IMR-90 (cell line): ENCODE measurements at regions not wholly inside any gene's neighbourhood (a gene's known extent, or its start where the extent isn't known, plus 50 kb on each side); places are given as distances from the start of the nearest gene placed in this dataset.

ENCODE experiments used
- ATAC-seq: fragments of 200-7000 bp; cut with Tn5 transposase; 2 replicates; pipeline ENCODE4 v1.9.1; 2020; ENCODE audit warnings: low read depth, mild to moderate bottlenecking, moderate library complexity
- BruUV-seq: library from RNA; stranded (reverse); fragments of 400-500 nt; replicated peaks from 2 replicates; lab custom pipeline; 2021; lab: Mats Ljungman, UMichigan
- CTCF ChIA-PET: fragments of 300-600 bp; formaldehyde crosslinking; extraction: SDS; loops from one replicate; lab custom pipeline; 2021; ENCODE audit warnings: antibody characterized with exemption; lab: Yijun Ruan, JAX
- POLR2A ChIA-PET: fragments of 300-600 bp; sonication (Branson Sonifier 250); formaldehyde crosslinking; loops from one replicate; lab custom pipeline; 2022; ENCODE audit warnings: antibody characterized with exemption; ENCODE audit not compliant: unreplicated experiment; lab: Charles Lee
- DNase-seq: peaks from one replicate; pipeline ENCODE4 v3.0.0; 2013
- H2AFZ ChIP-seq: replicated peaks from 2 replicates; pipeline ENCODE3; 2013; ENCODE audit warnings: low read length, mild to moderate bottlenecking; ENCODE audit not compliant: poor library complexity
- H2AK5ac ChIP-seq: 2 replicates; pipeline ENCODE4 v1.6.1; 2013; ENCODE audit warnings: low read depth, low read length, inconsistent platforms
- H2AK9ac ChIP-seq: replicated peaks from 2 replicates; pipeline ENCODE3; 2013; ENCODE audit warnings: mild to moderate bottlenecking, low read depth, low read length, moderate library complexity; ENCODE audit not compliant: poor library complexity
- H2BK120ac ChIP-seq: 2 replicates; pipeline ENCODE4 v1.6.1; 2013; ENCODE audit warnings: low read depth, low read length, inconsistent platforms
- H2BK15ac ChIP-seq: 3 replicates; pipeline ENCODE4 v1.6.1; 2013; ENCODE audit warnings: low read depth, low read length, inconsistent platforms
- H2BK20ac ChIP-seq: 2 replicates; pipeline ENCODE4 v1.6.1; 2013; ENCODE audit warnings: low read depth, mild to moderate bottlenecking, inconsistent platforms, low read length, moderate library complexity
- H2BK5ac ChIP-seq: 2 replicates; pipeline ENCODE4 v1.6.1; 2013; ENCODE audit warnings: mild to moderate bottlenecking, low read depth, low read length, inconsistent platforms; ENCODE audit not compliant: poor library complexity, severe bottlenecking
- H3K14ac ChIP-seq: replicated peaks from 2 replicates; pipeline ENCODE4 v1.6.1; 2013; ENCODE audit warnings: low read depth, low read length, inconsistent platforms
- H3K18ac ChIP-seq: 2 replicates; pipeline ENCODE4 v1.6.1; 2013; ENCODE audit warnings: low read depth, low read length, control low read depth
- H3K23ac ChIP-seq: 2 replicates; pipeline ENCODE4 v1.6.1; 2013; ENCODE audit warnings: low read depth, low read length, inconsistent platforms
- H3K27ac ChIP-seq: 2 replicates; pipeline ENCODE4 v1.5.1; 2013; ENCODE audit warnings: mild to moderate bottlenecking, control low read depth, low read length; ENCODE audit not compliant: insufficient read depth
- H3K27me3 ChIP-seq: 2 replicates; pipeline ENCODE4 v1.6.1; 2013; ENCODE audit warnings: low read length; ENCODE audit not compliant: control insufficient read depth, insufficient read depth
- H3K36me3 ChIP-seq: 2 replicates; pipeline ENCODE4 v1.6.1; 2013; ENCODE audit warnings: low read length, mixed read lengths; ENCODE audit not compliant: control insufficient read depth, insufficient read depth
- H3K4ac ChIP-seq: 2 replicates; pipeline ENCODE4 v1.6.1; 2013; ENCODE audit warnings: low read depth, low read length, inconsistent platforms
- H3K4me1 ChIP-seq: 2 replicates; pipeline ENCODE4 v1.6.1; 2013; ENCODE audit warnings: low read length, mixed read lengths; ENCODE audit not compliant: control insufficient read depth, insufficient read depth
- H3K4me2 ChIP-seq: 2 replicates; pipeline ENCODE4 v1.6.1; 2013; ENCODE audit warnings: low read depth, mild to moderate bottlenecking, control low read depth, low read length, moderate library complexity
- H3K4me3 ChIP-seq: 2 replicates; pipeline ENCODE4 v1.5.1; 2013; ENCODE audit warnings: low read depth, mild to moderate bottlenecking, control low read depth, low read length, moderate library complexity; ENCODE audit not compliant: insufficient read depth
- H3K56ac ChIP-seq: 2 replicates; pipeline ENCODE4 v1.6.1; 2013; ENCODE audit warnings: low read length, inconsistent platforms; ENCODE audit not compliant: insufficient read depth; ENCODE audit errors: extremely low read depth
- H3K79me1 ChIP-seq, 2 experiments: 2 replicates each; pipeline ENCODE4 v1.6.1; 2013; ENCODE audit warnings: low read length in 2 of 2, inconsistent platforms in 1 of 2, low read depth in 1 of 2
- H3K9ac ChIP-seq: 2 replicates; pipeline ENCODE4 v1.6.1; 2013; ENCODE audit warnings: low read depth, low read length, control low read depth
- H3K9me1 ChIP-seq: 2 replicates; pipeline ENCODE4 v1.6.1; 2013; ENCODE audit warnings: low read length, inconsistent platforms; ENCODE audit not compliant: insufficient read depth
- H3K9me3 ChIP-seq: 2 replicates; pipeline ENCODE4 v1.6.1; 2013; ENCODE audit warnings: low read length; ENCODE audit not compliant: control insufficient read depth, insufficient read depth
- H4K20me1 ChIP-seq: 2 replicates; pipeline ENCODE4 v1.6.1; 2013; ENCODE audit warnings: low read length, inconsistent platforms; ENCODE audit not compliant: insufficient read depth
- H4K5ac ChIP-seq: 2 replicates; pipeline ENCODE4 v1.6.1; 2013; ENCODE audit warnings: mild to moderate bottlenecking, low read depth, low read length, control low read depth
- H4K8ac ChIP-seq, 2 experiments: 2 replicates each; pipeline ENCODE4 v1.6.1; 2013; ENCODE audit warnings: low read depth in 2 of 2, low read length in 2 of 2, control low read depth in 1 of 2, inconsistent platforms in 1 of 2
- H4K91ac ChIP-seq: 2 replicates; pipeline ENCODE4 v1.6.1; 2013; ENCODE audit warnings: low read depth, low read length, inconsistent platforms; ENCODE audit not compliant: insufficient read depth
- BHLHE40 ChIP-seq: fragments of 150-350 bp; IDR thresholded peaks from 2 replicates; pipeline ENCODE4 v1.6.1; 2016; ENCODE audit warnings: mild to moderate bottlenecking, low read depth, low read length
- CEBPB ChIP-seq: IDR thresholded peaks from 2 replicates; pipeline ENCODE4 v1.6.1; 2012; ENCODE audit warnings: low read depth, low read length, improper control_type of control experiment
- CHD1 ChIP-seq: IDR thresholded peaks from 2 replicates; pipeline ENCODE4 v1.6.1; 2012; ENCODE audit warnings: low read depth, low read length, improper control_type of control experiment
- CTCF ChIP-seq: conservative IDR thresholded peaks from 2 replicates; pipeline ENCODE4 v1.5.1; 2012; ENCODE audit warnings: mild to moderate bottlenecking, low read depth, low read length, improper control_type of control experiment
- FOS ChIP-seq: fragments of 150-350 bp; IDR thresholded peaks from 2 replicates; pipeline ENCODE4 v1.6.1; 2016; ENCODE audit warnings: low read depth, low read length
- MAFK ChIP-seq: IDR thresholded peaks from 2 replicates; pipeline ENCODE4 v1.6.1; 2012; ENCODE audit warnings: low read depth, low read length, improper control_type of control experiment
- MAZ ChIP-seq: IDR thresholded peaks from 2 replicates; pipeline ENCODE4 v1.6.1; 2012; ENCODE audit warnings: low read depth, mild to moderate bottlenecking, low read length, improper control_type of control experiment, moderate library complexity, borderline replicate concordance
- NFE2L2 ChIP-seq: fragments of 150-350 bp; IDR thresholded peaks from 2 replicates; pipeline ENCODE4 v1.6.1; 2016; ENCODE audit warnings: low read depth, mild to moderate bottlenecking, low read length
- RAD21 ChIP-seq: IDR thresholded peaks from 2 replicates; pipeline ENCODE4 v1.6.1; 2012; ENCODE audit warnings: low read length, improper control_type of control experiment
- RCOR1 ChIP-seq: IDR thresholded peaks from 2 replicates; pipeline ENCODE4 v1.6.1; 2012; ENCODE audit warnings: mild to moderate bottlenecking, low read length, improper control_type of control experiment; ENCODE audit not compliant: insufficient replicate concordance
- RFX5 ChIP-seq: IDR thresholded peaks from 2 replicates; pipeline ENCODE4 v1.8.0; 2012; ENCODE audit warnings: low read depth, mild to moderate bottlenecking, low read length, moderate library complexity
- SMC3 ChIP-seq: fragments of 150-350 bp; IDR thresholded peaks from 2 replicates; pipeline ENCODE4 v1.6.1; 2016; ENCODE audit warnings: low read depth, mild to moderate bottlenecking, antibody characterized with exemption, low read length, moderate library complexity
- WGBS, 2 experiments: methylation state at CpG; one replicate each; pipeline versions ENCODE4 v1.1.5 to v1.1.7; 2013; ENCODE audit warnings: missing lambda C conversion rate in 2 of 2; ENCODE audit not compliant: insufficient read length in 1 of 2; ENCODE audit errors: extremely low coverage in 2 of 2; 5-methylcytosine and 5-hydroxymethylcytosine counted together
- dilution Hi-C: fragments of 300-500 bp; cut with HindIII; formaldehyde crosslinking; loops from one replicate; pipeline ENCODE4 v1.14.3; 2018; ENCODE audit warnings: low sequenced_read_pairs; ENCODE audit not compliant: unreplicated experiment
- in situ Hi-C: fragments of 300-500 bp; cut with MboI; formaldehyde crosslinking; loops from 3 replicates; pipeline ENCODE4 v1.14.3; 2019; ENCODE audit warnings: low sequenced_read_pairs, inconsistent platforms, mixed read lengths
- intact Hi-C: fragments of 100-400 bp; cut with micrococcal nuclease; formaldehyde crosslinking; loops from 2 replicates; pipeline ENCODE4 v1.10.0; 2022

- in situ Hi-C loops: no loop called here
- H2BK120ac ChIP-seq: no peak overlapping the region
- no peak overlapping the region for H3K4ac ChIP-seq
- no peak overlapping the region for H2AFZ ChIP-seq
- H3K27me3 ChIP-seq: no peaks in the 10 kb centered on the region
- no peak overlapping the region for H3K27ac ChIP-seq
- ATAC-seq (no peak), DNase-seq (no peak)
- H3K79me1 ChIP-seq: no peaks in the 10 kb centered on the region
- no peak overlapping the region for H3K9ac ChIP-seq
- H2AK9ac ChIP-seq: no peak overlapping the region
- WGBS, 2 experiments: 30% methylated on average over 2 of the region's 11 CpGs; no CpG with 5 or more reads in 1 of the 2 experiments
- H3K56ac ChIP-seq: no peak overlapping the region
- H2BK20ac ChIP-seq: no peak overlapping the region
- ChIA-PET CTCF (no interaction called here), POLR2A (no interaction called here)
- no TSS peak for BruUV-seq
- no peak overlapping the region for H3K18ac ChIP-seq
- no peak overlapping the region for H4K5ac ChIP-seq
- dilution Hi-C loops: no loop called here
- H3K4me2 ChIP-seq: no peak overlapping the region
- H3K14ac ChIP-seq: no peak overlapping the region
- H3K9me3 ChIP-seq: peaks cover 55% of the 10 kb centered on the region
- H3K9me1 ChIP-seq: no peaks in the 10 kb centered on the region
- no peak overlapping the region for H3K4me3 ChIP-seq
- H2BK15ac ChIP-seq: no peak overlapping the region
- no peaks in the 10 kb centered on the region for H4K20me1 ChIP-seq
- intact Hi-C loops: no loop called here
- no peak overlapping the region for H2AK5ac ChIP-seq
- no peak overlapping the region for H2BK5ac ChIP-seq
- TF ChIP-seq RCOR1 (no peak), BHLHE40 (no peak), FOS (no peak), CEBPB (no peak), MAZ (no peak), CHD1 (no peak), RFX5 (no peak), MAFK (no peak), RAD21 (no peak), NFE2L2 (no peak), SMC3 (no peak), CTCF (no peak)
- no peaks in the 10 kb centered on the region for H3K36me3 ChIP-seq
- no peak overlapping the region for H4K91ac ChIP-seq
- H3K4me1 ChIP-seq: no peaks in the 10 kb centered on the region
- H4K8ac ChIP-seq: no peak overlapping the region
- no peak overlapping the region for H3K23ac ChIP-seq
Observed at GRCh38 chr13:111629016-111629415, 308.6 kb downstream of the TEX29 start.
